CD4-positive, alpha-beta T cell (primary cell): ENCODE measurements at regions not wholly inside any gene's neighbourhood (a gene's known extent, or its start where the extent isn't known, plus 50 kb on each side); places are given as distances from the start of the nearest gene placed in this dataset.

Source experiments
- ATAC-seq: fragments of 200-7000 bp; cut with Tn5 transposase; one replicate; pipeline ENCODE4 v1.10.0; 2022; ENCODE audit warnings: mild to moderate bottlenecking; ENCODE audit not compliant: poor library complexity
- CTCF ChIA-PET: fragments of 350-600 bp; sonication (Branson Sonifier 250); formaldehyde crosslinking; loops from one replicate; lab custom pipeline; 2021; ENCODE audit warnings: antibody characterized with exemption, inconsistent platforms; lab: Charles Lee
- POLR2A ChIA-PET: fragments of 350-600 bp; sonication (Branson Sonifier 250); formaldehyde crosslinking; loops from one replicate; lab custom pipeline; 2021; ENCODE audit warnings: antibody characterized with exemption, inconsistent platforms; lab: Charles Lee
- DNase-seq, 14 experiments: peaks; one replicate each; pipeline ENCODE4 v3.0.0-alpha.2; 2013 to 2020; ENCODE audit warnings: mixed read lengths in 2 of 14
- H3K27ac ChIP-seq, 2 donors: one replicate each; pipeline versions ENCODE4 v1.5.1 to v1.7.0; 2013; ENCODE audit warnings: low read length in 2 of 2, low read depth in 1 of 2, mild to moderate bottlenecking in 1 of 2
- H3K27me3 ChIP-seq, 2 experiments: 1 replicate in 1 of 2; 2 replicates in 1 of 2; pipeline versions ENCODE4 v1.6.1 to v1.7.0; 2013; ENCODE audit warnings: low read length in 2 of 2, control low read depth in 1 of 2, mild to moderate bottlenecking in 1 of 2, moderate library complexity in 1 of 2; ENCODE audit not compliant: insufficient read depth in 2 of 2, control insufficient read depth in 1 of 2
- H3K36me3 ChIP-seq: one replicate; pipeline ENCODE4 v1.6.1; 2013; ENCODE audit warnings: low read length, control low read depth; ENCODE audit not compliant: insufficient read depth
- H3K4me1 ChIP-seq: one replicate; pipeline ENCODE4 v1.6.1; 2013; ENCODE audit warnings: low read length, control low read depth; ENCODE audit not compliant: insufficient read depth
- H3K4me3 ChIP-seq: one replicate; pipeline ENCODE4 v1.5.1; 2013; ENCODE audit warnings: mild to moderate bottlenecking, low read length, moderate library complexity
- H3K9me3 ChIP-seq, 2 experiments: 1 replicate in 1 of 2; 2 replicates in 1 of 2; pipeline versions ENCODE4 v1.6.1 to v1.7.0; 2013; ENCODE audit warnings: low read length in 2 of 2, mild to moderate bottlenecking in 2 of 2, control low read depth in 1 of 2, moderate library complexity in 1 of 2; ENCODE audit not compliant: control insufficient read depth in 1 of 2, insufficient read depth in 1 of 2
- H3K27ac Mint-ChIP-seq: one replicate; pipeline ENCODE4 v1.8.0; 2020; ENCODE audit warnings: mixed read lengths
- H3K27me3 Mint-ChIP-seq: one replicate; pipeline ENCODE4 v1.8.0; 2021; ENCODE audit warnings: mixed read lengths
- H3K36me3 Mint-ChIP-seq: one replicate; pipeline ENCODE4 v1.8.0; 2021; ENCODE audit warnings: low read depth, mixed read lengths
- H3K4me1 Mint-ChIP-seq: one replicate; pipeline ENCODE4 v1.8.0; 2021; ENCODE audit warnings: low read depth, mixed read lengths
- H3K4me3 Mint-ChIP-seq: one replicate; pipeline ENCODE4 v1.8.0; 2020; ENCODE audit warnings: mild to moderate bottlenecking, mixed read lengths
- H3K9me3 Mint-ChIP-seq: one replicate; pipeline ENCODE4 v1.8.0; 2020; ENCODE audit warnings: mixed read lengths
- intact Hi-C, 2 experiments: fragments of 100-400 bp; cut with DNase I in 1 of 2; cut with micrococcal nuclease in 1 of 2; formaldehyde crosslinking; loops; one replicate each; pipeline versions ENCODE4 v1.15.1 to v1.9.0; 2023 to 2025; cut with DNase I, micrococcal nuclease
- TF ChIP-seq, protein P1 (sequence below): fragments of 200-600 bp; IDR thresholded peaks from one replicate; pipeline ENCODE4 v1.8.0; 2022; ENCODE audit warnings: antibody characterized with exemption, mild to moderate bottlenecking

DNA sequence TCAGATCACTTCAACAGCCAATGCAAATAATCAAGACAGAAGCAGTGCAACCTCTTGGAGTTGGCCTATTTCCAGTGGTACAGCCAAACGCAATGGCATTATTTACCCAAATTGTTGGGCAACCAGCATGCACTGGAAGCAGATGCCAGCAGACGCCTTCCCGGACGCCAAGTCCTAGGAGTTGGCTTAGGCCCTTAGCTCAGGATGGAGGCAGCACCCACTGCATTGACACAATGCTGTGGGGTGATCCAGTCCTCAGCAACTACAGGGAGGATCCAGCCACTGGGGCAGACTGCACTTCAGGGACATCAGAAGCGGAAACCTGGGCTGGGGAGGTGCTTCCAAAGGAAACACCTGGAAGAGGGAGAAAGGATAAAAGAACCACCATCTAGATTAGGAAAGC lies 290.4 kb downstream of the FAM43A start:
- intact Hi-C loops, result no loop called here
- no peaks in the 10 kb centered on the region for H3K4me1 ChIP-seq
- TF ChIP-seq, protein P1, sequence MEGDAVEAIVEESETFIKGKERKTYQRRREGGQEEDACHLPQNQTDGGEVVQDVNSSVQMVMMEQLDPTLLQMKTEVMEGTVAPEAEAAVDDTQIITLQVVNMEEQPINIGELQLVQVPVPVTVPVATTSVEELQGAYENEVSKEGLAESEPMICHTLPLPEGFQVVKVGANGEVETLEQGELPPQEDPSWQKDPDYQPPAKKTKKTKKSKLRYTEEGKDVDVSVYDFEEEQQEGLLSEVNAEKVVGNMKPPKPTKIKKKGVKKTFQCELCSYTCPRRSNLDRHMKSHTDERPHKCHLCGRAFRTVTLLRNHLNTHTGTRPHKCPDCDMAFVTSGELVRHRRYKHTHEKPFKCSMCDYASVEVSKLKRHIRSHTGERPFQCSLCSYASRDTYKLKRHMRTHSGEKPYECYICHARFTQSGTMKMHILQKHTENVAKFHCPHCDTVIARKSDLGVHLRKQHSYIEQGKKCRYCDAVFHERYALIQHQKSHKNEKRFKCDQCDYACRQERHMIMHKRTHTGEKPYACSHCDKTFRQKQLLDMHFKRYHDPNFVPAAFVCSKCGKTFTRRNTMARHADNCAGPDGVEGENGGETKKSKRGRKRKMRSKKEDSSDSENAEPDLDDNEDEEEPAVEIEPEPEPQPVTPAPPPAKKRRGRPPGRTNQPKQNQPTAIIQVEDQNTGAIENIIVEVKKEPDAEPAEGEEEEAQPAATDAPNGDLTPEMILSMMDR, result no peak
- DNase-seq, result no peak
- H3K4me3 ChIP-seq, result no peak overlapping the region
- Mint-ChIP-seq H3K36me3 (no peaks in the 10 kb centered on the region), H3K4me3 (no peak overlapping the region), H3K9me3 (no peaks in the 10 kb centered on the region), H3K27ac (no peak overlapping the region), H3K27me3 (peaks cover 36% of the 10 kb centered on the region), H3K4me1 (no peaks in the 10 kb centered on the region)
- ChIA-PET POLR2A (no interaction called here), CTCF (interaction anchor here (0.7 kb wide), 1 partner anchor 419 kb away, joined by 3 read pairs; no protein-coding TSS in a partner anchor)
- peaks cover 3 to 5% of the 10 kb centered on the region in 2 experiments for H3K27me3 ChIP-seq
- H3K27ac ChIP-seq, result no peak overlapping the region
- no peak for ATAC-seq
- peaks cover 0 to 2% of the 10 kb centered on the region in 2 experiments for H3K9me3 ChIP-seq
- H3K36me3 ChIP-seq, result no peaks in the 10 kb centered on the region

DNA sequence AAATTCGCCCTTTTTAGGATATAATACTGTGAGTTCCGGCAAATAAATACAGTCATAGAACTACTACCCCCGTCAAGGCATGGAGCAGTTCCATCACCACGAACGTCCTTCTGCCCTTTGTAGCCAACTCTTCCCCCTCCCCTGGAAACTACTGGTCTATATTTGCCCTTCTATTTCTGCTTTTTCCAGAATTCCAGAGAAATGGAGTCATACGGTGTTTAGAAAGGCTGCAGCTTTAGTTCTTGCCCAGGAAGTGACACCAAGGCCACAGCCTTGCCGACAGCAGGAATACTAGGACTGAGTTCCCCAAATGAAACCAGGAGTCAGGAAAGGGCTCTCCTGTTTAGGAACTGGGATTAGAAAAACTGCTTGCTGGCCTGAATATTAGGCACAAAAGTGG lies 291.2 kb downstream of the FAM43A start:
- H3K27me3 Mint-ChIP-seq, result peaks cover 31% of the 10 kb centered on the region
- intact Hi-C loops, result no loop called here
- H3K27me3 ChIP-seq, result peaks cover 3 to 5% of the 10 kb centered on the region in 2 experiments
- no peaks in the 10 kb centered on the region for H3K36me3 ChIP-seq
- POLR2A ChIA-PET, result no interaction called here
- no peaks in the 10 kb centered on the region for H3K4me1 Mint-ChIP-seq
- H3K27ac Mint-ChIP-seq, result no peak overlapping the region
- no peaks in the 10 kb centered on the region for H3K9me3 ChIP-seq
- CTCF ChIA-PET, result no interaction called here
- TF ChIP-seq, protein P1, result no peak
- ATAC-seq, result no peak
- H3K27ac ChIP-seq, result no peak overlapping the region
- H3K4me1 ChIP-seq, result no peaks in the 10 kb centered on the region
- DNase-seq, result no peak
- H3K4me3 Mint-ChIP-seq, result no peak overlapping the region
- no peaks in the 10 kb centered on the region for H3K36me3 Mint-ChIP-seq
- no peaks in the 10 kb centered on the region for H3K9me3 Mint-ChIP-seq
- H3K4me3 ChIP-seq, result no peak overlapping the region

DNA sequence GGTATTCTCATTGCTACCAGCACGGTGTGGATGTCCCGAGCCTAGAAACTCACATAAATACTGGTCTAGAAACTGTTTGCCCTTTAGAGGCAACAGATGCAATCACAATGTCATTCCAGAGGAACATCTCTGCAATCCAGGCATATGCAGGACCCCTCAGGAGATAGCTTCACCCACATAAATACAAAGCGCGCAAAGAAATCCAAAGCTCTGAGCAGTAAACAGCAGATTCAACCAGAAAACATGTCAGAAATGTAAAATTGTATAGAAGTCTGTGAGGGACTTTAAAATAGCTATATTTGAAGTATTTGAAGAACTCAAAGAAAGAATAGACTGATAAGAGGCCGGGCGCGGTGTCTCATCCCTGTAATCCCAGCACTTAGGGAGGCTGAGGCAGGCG lies 291.7 kb downstream of the FAM43A start:
- TF ChIP-seq, protein P1, result no peak
- ChIA-PET CTCF (no interaction called here), POLR2A (no interaction called here)
- Histone ChIP-seq H3K36me3 (no peaks in the 10 kb centered on the region), H3K27me3 (peaks cover 3 to 5% of the 10 kb centered on the region in 2 experiments), H3K9me3 (no peaks in the 10 kb centered on the region), H3K4me3 (no peak overlapping the region), H3K4me1 (no peaks in the 10 kb centered on the region), H3K27ac (no peak overlapping the region)
- H3K27ac Mint-ChIP-seq, result no peak overlapping the region
- intact Hi-C loops, result no loop called here
- no peaks in the 10 kb centered on the region for H3K4me1 Mint-ChIP-seq
- DNase-seq (no peak), ATAC-seq (no peak)
- no peak overlapping the region for H3K4me3 Mint-ChIP-seq
- peaks cover 31% of the 10 kb centered on the region for H3K27me3 Mint-ChIP-seq
- H3K36me3 Mint-ChIP-seq, result no peaks in the 10 kb centered on the region
- no peaks in the 10 kb centered on the region for H3K9me3 Mint-ChIP-seq
